ENCODE measurements at regions not wholly inside any gene's neighbourhood (a gene's known extent, or its start where the extent isn't known, plus 50 kb on each side); places are given as distances from the start of the nearest gene placed in this dataset.

DNA sequence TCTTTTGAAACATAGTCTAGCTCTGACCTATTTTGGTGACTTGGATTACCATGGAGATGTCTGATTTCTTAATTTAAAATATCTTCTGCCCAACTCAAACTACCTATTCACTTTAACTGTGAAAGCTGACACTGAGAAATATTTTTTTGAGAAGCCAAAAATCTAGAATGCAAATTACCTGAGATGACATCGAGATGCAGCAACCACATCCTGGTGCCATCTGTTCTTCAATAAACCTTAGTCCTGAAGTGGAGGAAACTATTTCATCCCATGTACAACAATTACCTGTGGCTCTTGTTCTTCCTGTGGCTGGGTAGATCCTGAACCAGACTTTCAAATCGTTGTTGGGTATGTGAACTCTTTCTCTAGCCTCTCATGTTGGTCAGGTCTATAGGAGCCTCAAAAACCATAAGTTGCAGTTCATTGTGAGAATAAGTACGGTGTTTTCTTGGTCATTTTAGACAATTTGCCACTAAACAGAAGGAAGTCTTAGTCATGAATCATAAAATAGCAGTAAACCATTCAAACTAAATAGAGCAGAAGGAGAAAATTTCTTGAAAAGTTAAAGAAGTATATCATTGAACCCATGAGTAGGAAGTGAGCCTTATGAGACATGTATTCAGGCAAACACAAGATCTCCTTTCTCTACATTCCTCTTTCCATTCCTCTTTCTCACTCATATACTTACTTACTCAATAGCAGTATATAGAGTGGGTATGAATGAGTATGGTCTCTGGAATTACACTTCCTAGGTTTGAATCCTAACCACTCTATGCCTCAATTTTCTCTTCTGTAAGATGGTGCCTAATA lies 176.0 kb downstream of the HMHB1 start:
- Mint-ChIP-seq H3K9me3 (no peaks in the 10 kb centered on the region), H3K36me3 (ENCODE audit: low read depth) (no peaks in the 10 kb centered on the region), H3K27me3 (peaks cover 5% of the 10 kb centered on the region), H3K4me1 (no peaks in the 10 kb centered on the region), H3K27ac (no peak overlapping the region), H3K4me3 (no peak overlapping the region)
- TF ChIP-seq, protein P1, sequence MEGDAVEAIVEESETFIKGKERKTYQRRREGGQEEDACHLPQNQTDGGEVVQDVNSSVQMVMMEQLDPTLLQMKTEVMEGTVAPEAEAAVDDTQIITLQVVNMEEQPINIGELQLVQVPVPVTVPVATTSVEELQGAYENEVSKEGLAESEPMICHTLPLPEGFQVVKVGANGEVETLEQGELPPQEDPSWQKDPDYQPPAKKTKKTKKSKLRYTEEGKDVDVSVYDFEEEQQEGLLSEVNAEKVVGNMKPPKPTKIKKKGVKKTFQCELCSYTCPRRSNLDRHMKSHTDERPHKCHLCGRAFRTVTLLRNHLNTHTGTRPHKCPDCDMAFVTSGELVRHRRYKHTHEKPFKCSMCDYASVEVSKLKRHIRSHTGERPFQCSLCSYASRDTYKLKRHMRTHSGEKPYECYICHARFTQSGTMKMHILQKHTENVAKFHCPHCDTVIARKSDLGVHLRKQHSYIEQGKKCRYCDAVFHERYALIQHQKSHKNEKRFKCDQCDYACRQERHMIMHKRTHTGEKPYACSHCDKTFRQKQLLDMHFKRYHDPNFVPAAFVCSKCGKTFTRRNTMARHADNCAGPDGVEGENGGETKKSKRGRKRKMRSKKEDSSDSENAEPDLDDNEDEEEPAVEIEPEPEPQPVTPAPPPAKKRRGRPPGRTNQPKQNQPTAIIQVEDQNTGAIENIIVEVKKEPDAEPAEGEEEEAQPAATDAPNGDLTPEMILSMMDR (IDR thresholded peaks at IDR 0.05), result no peak
- no peak for ATAC-seq (ENCODE audit: low read depth)
- DNase-seq, result no peak
- CTCF ChIA-PET, result no interaction called here
- intact Hi-C loops (cut with micrococcal nuclease), result no loop called here
- POLR2A ChIA-PET, result no interaction called here

DNA sequence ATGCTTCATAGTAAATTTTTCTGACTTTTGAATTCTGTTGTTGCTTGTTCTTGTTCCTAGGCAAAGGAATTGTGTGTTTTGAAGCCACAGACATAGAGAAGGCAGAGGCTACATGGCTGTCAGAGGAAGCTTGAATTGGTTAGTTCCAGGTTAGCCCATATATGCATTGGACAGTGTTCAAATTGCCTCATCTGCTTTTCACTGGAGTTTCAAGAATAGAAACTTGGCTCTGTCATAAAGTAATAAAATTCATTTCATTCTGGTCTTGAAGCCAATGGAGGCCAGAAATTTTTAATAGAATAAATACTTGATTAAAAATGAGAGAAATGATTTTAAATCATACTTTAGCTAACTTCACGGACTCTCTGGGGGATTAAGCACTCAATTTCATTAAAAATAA lies 178.0 kb downstream of the YIPF5 start:
- Mint-ChIP-seq H3K4me3 (no peak overlapping the region), H3K36me3 (ENCODE audit: low read depth) (no peaks in the 10 kb centered on the region), H3K4me1 (no peaks in the 10 kb centered on the region), H3K9me3 (no peaks in the 10 kb centered on the region), H3K27me3 (no peaks in the 10 kb centered on the region), H3K27ac (no peak overlapping the region)
- TF ChIP-seq, protein P1 (IDR thresholded peaks at IDR 0.05), result no peak
- ChIA-PET CTCF (no interaction called here), POLR2A (no interaction called here)
- DNase-seq (no peak), ATAC-seq (ENCODE audit: low read depth) (no peak)
- intact Hi-C loops (cut with micrococcal nuclease), result no loop called here

DNA sequence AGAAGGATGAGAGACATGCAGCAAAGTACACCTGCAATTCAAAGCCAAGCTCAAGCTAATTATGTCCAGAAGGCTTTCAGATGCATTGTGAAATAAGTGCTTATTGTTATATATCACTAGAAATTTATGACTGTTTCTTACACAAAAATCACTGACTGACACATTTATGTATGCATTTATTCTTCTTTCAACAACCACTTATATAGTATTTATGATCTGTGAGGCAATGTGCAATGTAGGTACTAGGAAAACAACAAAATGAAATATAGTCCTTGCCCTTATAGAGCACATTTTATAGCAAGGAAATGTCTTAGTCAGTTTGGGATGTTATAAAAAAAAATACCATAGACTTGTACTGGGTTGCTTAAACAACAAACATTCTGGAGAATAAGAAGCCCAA lies 167.6 kb downstream of the YIPF5 start:
- H3K27me3 Mint-ChIP-seq, result peaks cover 6% of the 10 kb centered on the region
- H3K4me1 Mint-ChIP-seq, result no peaks in the 10 kb centered on the region
- no peaks in the 10 kb centered on the region for H3K36me3 Mint-ChIP-seq (ENCODE audit: low read depth)

DNA sequence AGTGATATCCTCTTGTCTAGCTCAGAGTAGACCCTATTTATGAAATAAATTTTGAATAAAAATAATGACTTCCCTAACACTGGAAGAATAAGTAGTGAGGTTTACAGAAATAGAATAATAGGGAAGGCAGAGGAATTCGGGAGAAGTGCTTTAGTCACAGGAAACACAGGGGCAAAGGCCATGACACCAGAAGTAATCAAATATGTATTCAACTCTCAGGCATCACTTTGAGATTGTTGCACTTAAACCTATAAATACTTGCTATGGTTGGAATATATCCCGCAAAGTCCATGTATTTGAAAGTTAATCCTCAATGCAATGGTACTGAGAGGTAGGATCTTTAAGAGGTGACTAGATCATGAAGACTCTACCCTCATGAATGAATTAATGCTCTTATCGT lies 166.8 kb downstream of the YIPF5 start:
- Mint-ChIP-seq H3K27ac (no peak overlapping the region), H3K4me1 (no peaks in the 10 kb centered on the region), H3K36me3 (ENCODE audit: low read depth) (no peaks in the 10 kb centered on the region), H3K4me3 (no peak overlapping the region), H3K9me3 (no peaks in the 10 kb centered on the region), H3K27me3 (peaks cover 6% of the 10 kb centered on the region)
- ChIA-PET POLR2A (no interaction called here), CTCF (no interaction called here)
- intact Hi-C loops (cut with micrococcal nuclease), result no loop called here
- ATAC-seq (ENCODE audit: low read depth), result no peak
- TF ChIP-seq, protein P1 (IDR thresholded peaks at IDR 0.05), result no peak
- no peak for DNase-seq

More for the DNA sequence above, 167.6 kb downstream of the YIPF5 start:
- POLR2A ChIA-PET, result no interaction called here
- intact Hi-C loops (cut with micrococcal nuclease), result no loop called here
- TF ChIP-seq, protein P1 (IDR thresholded peaks at IDR 0.05), result no peak
- DNase-seq (no peak), ATAC-seq (ENCODE audit: low read depth) (no peak)
- CTCF ChIA-PET, result no interaction called here
- H3K4me3 Mint-ChIP-seq, result no peak overlapping the region
- no peak overlapping the region for H3K27ac Mint-ChIP-seq
- H3K9me3 Mint-ChIP-seq, result no peaks in the 10 kb centered on the region

DNA sequence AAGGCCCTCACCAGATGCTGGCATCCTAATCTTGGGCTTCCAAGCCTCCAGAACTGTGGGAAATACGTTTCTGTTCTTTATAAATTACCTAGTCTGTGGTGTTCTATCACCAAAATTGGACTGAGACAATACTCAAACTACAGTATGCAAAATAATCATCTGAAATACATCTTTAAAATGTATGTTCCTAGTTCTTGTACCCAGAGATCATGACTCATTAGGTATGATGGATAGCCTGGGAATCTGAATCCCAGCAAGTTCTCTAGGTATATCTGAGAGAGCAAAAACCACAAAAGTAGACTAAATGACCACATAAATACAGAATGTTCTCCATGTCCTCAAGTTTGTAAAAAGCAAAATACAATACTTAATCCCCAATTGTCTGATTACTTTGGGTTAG lies 166.3 kb downstream of the YIPF5 start:
- peaks cover 6% of the 10 kb centered on the region for H3K27me3 Mint-ChIP-seq
- no peaks in the 10 kb centered on the region for H3K4me1 Mint-ChIP-seq
- ChIA-PET POLR2A (no interaction called here), CTCF (no interaction called here)
- TF ChIP-seq, protein P1 (IDR thresholded peaks at IDR 0.05), result no peak
- ATAC-seq (ENCODE audit: low read depth) (no peak), DNase-seq (no peak)
- no peak overlapping the region for H3K4me3 Mint-ChIP-seq
- no peak overlapping the region for H3K27ac Mint-ChIP-seq
- H3K9me3 Mint-ChIP-seq, result no peaks in the 10 kb centered on the region
- intact Hi-C loops (cut with micrococcal nuclease), result no loop called here
- no peaks in the 10 kb centered on the region for H3K36me3 Mint-ChIP-seq (ENCODE audit: low read depth)
